Neural cell (in vitro differentiated cells): ENCODE measurements at regions not wholly inside any gene's neighbourhood (a gene's known extent, or its start where the extent isn't known, plus 50 kb on each side); places are given as distances from the start of the nearest gene placed in this dataset.

ENCODE experiments used
- H2AFZ ChIP-seq: fragments of 200-600, 300-800 bp; sonication (generic), shearing (Covaris generic); 2 replicates; pipeline ENCODE4 v1.6.0; 2014; ENCODE audit warnings: low read depth, mild to moderate bottlenecking, antibody characterized with exemption, low read length, moderate library complexity
- H3F3A ChIP-seq: fragments of 200-600 bp; shearing (Covaris generic); 2 replicates; pipeline ENCODE4 v1.6.1; 2016; ENCODE audit warnings: mild to moderate bottlenecking, moderate library complexity, mixed read lengths, antibody characterized with exemption, low read length; ENCODE audit not compliant: insufficient read depth, poor library complexity, severe bottlenecking
- H3K27ac ChIP-seq: fragments of 200-600, 300-800 bp; sonication (generic), shearing (Covaris generic); 2 replicates; pipeline ENCODE4 v1.5.1; 2014; ENCODE audit warnings: mild to moderate bottlenecking, low read length, moderate library complexity
- H3K27me3 ChIP-seq: fragments of 300-800, 200-600 bp; sonication (generic), shearing (Covaris generic); 2 replicates; pipeline ENCODE4 v1.6.0; 2014; ENCODE audit warnings: mild to moderate bottlenecking, low read depth, low read length, moderate library complexity; ENCODE audit not compliant: insufficient read depth
- H3K36me3 ChIP-seq: fragments of 300-800, 200-600 bp; sonication (generic), shearing (Covaris generic); 2 replicates; pipeline ENCODE4 v1.5.1; 2014; ENCODE audit warnings: mild to moderate bottlenecking, antibody characterized with exemption, low read length, moderate library complexity; ENCODE audit not compliant: insufficient read depth
- H3K4me2 ChIP-seq: fragments of 300-800, 200-600 bp; sonication (generic), shearing (Covaris generic); 2 replicates; pipeline ENCODE4 v1.6.0; 2014; ENCODE audit warnings: mild to moderate bottlenecking, low read length
- H3K4me3 ChIP-seq: fragments of 300-800, 200-600 bp; sonication (generic), shearing (Covaris generic); 2 replicates; pipeline ENCODE4 v1.5.1; 2014; ENCODE audit warnings: mild to moderate bottlenecking, low read length, moderate library complexity
- H3K79me2 ChIP-seq: fragments of 200-600 bp; shearing (Covaris generic); replicated peaks from 2 replicates; pipeline ENCODE4 v1.6.0; 2014; ENCODE audit warnings: mild to moderate bottlenecking, low read length, moderate library complexity; ENCODE audit not compliant: insufficient read depth
- H3K9ac ChIP-seq: fragments of 300-800, 200-600 bp; sonication (generic), shearing (Covaris generic); 2 replicates; pipeline ENCODE4 v1.6.1; 2016; ENCODE audit warnings: mild to moderate bottlenecking, low read length, mixed read lengths
- H3K9me2 ChIP-seq: fragments of 200-600 bp; shearing (Covaris generic); 2 replicates; pipeline ENCODE4 v1.6.1; 2016; ENCODE audit warnings: mild to moderate bottlenecking, low read length, mixed read lengths; ENCODE audit not compliant: insufficient read depth
- H3K9me3 ChIP-seq: fragments of 200-600, 300-800 bp; sonication (generic), shearing (Covaris generic); 2 replicates; pipeline ENCODE4 v1.6.1; 2016; ENCODE audit warnings: mild to moderate bottlenecking, mixed run types, low read length, moderate library complexity, mixed read lengths
- H4K20me1 ChIP-seq: fragments of 200-600 bp; shearing (Covaris generic); 2 replicates; pipeline ENCODE4 v1.6.1; 2016; ENCODE audit warnings: mild to moderate bottlenecking, mixed run types; ENCODE audit not compliant: insufficient read depth
- EP300 ChIP-seq: fragments of 450-650 bp; conservative IDR thresholded peaks from 2 replicates; pipeline ENCODE4 v1.6.1; 2014; ENCODE audit warnings: antibody characterized with exemption, mild to moderate bottlenecking, moderate library complexity; ENCODE audit not compliant: poor library complexity, severe bottlenecking
- EZH2 ChIP-seq: fragments of 200-600, 300-800 bp; shearing (Covaris generic), sonication (generic); IDR thresholded peaks from 2 replicates; pipeline ENCODE4 v1.6.1; 2014; ENCODE audit warnings: antibody characterized with exemption, low read length, borderline replicate concordance, mild to moderate bottlenecking; ENCODE audit not compliant: insufficient read depth, poor library complexity, severe bottlenecking
- MXI1 ChIP-seq: fragments of 450-650 bp; conservative IDR thresholded peaks from 2 replicates; pipeline ENCODE4 v1.6.1; 2014; ENCODE audit warnings: antibody characterized with exemption, mild to moderate bottlenecking; ENCODE audit not compliant: poor library complexity, severe bottlenecking
- POLR2AphosphoS5 ChIP-seq: IDR thresholded peaks from 2 replicates; pipeline ENCODE4 v1.6.1; 2012
- RAD21 ChIP-seq: fragments of 450-650 bp; conservative IDR thresholded peaks from 2 replicates; pipeline ENCODE4 v1.6.1; 2014; ENCODE audit warnings: antibody characterized with exemption, mild to moderate bottlenecking, moderate library complexity
- SMC3 ChIP-seq: fragments of 450-650 bp; conservative IDR thresholded peaks from 2 replicates; pipeline ENCODE4 v1.6.1; 2014; ENCODE audit warnings: antibody characterized with exemption, mild to moderate bottlenecking, moderate library complexity; ENCODE audit not compliant: poor library complexity
- TAF1 ChIP-seq: IDR thresholded peaks from 2 replicates; pipeline ENCODE4 v1.6.1; 2012; ENCODE audit warnings: low read depth
- TF ChIP-seq, protein P1 (sequence below): fragments of 450-650 bp; IDR thresholded peaks from 2 replicates; pipeline ENCODE4 v1.5.1; 2014; ENCODE audit warnings: antibody characterized with exemption, mild to moderate bottlenecking, moderate library complexity; ENCODE audit not compliant: poor library complexity, severe bottlenecking
- TF ChIP-seq, protein P2 (sequence below): IDR thresholded peaks from 2 replicates; pipeline ENCODE4 v1.6.1; 2012; ENCODE audit warnings: borderline replicate concordance

DNA sequence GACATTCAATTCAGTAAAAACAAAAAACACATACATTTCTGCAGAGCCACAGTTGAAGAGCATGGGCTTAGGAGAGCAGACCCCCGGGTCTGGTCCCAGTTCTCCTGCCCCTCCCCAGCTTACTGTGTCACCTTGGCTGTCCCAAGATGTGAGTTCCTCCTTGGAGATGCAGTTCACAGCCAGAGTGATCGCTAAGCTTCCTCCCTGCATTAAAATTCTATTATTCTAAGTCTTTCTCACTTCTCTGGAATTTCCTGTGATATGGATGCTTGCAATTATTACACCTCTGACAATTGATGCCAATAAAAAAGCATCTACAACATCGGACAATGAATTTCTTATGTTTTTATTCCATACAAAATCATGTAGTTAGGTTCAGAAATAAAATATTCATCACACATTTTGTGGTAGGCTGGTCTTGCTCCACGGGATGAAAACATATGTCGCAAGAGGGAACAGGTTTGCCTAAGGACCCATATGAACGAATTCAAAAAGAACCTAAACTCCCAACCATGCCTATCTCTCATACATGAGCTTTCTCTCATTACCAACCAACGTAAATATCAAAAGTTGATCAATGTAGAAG, 328.5 kb upstream of the RUNX1 start:
- Histone ChIP-seq H3F3A (no peaks in the 10 kb centered on the region), H3K9ac (no peak overlapping the region), H3K27ac (no peak overlapping the region), H4K20me1 (no peaks in the 10 kb centered on the region), H3K27me3 (no peaks in the 10 kb centered on the region), H3K4me2 (no peak overlapping the region), H3K36me3 (no peaks in the 10 kb centered on the region), H3K9me3 (no peaks in the 10 kb centered on the region), H3K79me2 (no peaks in the 10 kb centered on the region), H3K4me3 (no peak overlapping the region), H2AFZ (no peak overlapping the region), H3K9me2 (no peaks in the 10 kb centered on the region)
- TF ChIP-seq MXI1 (no peak), SMC3 (no peak), POLR2AphosphoS5 (no peak), RAD21 (no peak), EZH2 (no peak), TAF1 (no peak), EP300 (no peak)
- TF ChIP-seq, protein P1, sequence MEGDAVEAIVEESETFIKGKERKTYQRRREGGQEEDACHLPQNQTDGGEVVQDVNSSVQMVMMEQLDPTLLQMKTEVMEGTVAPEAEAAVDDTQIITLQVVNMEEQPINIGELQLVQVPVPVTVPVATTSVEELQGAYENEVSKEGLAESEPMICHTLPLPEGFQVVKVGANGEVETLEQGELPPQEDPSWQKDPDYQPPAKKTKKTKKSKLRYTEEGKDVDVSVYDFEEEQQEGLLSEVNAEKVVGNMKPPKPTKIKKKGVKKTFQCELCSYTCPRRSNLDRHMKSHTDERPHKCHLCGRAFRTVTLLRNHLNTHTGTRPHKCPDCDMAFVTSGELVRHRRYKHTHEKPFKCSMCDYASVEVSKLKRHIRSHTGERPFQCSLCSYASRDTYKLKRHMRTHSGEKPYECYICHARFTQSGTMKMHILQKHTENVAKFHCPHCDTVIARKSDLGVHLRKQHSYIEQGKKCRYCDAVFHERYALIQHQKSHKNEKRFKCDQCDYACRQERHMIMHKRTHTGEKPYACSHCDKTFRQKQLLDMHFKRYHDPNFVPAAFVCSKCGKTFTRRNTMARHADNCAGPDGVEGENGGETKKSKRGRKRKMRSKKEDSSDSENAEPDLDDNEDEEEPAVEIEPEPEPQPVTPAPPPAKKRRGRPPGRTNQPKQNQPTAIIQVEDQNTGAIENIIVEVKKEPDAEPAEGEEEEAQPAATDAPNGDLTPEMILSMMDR: no peak
- TF ChIP-seq, protein P2, sequence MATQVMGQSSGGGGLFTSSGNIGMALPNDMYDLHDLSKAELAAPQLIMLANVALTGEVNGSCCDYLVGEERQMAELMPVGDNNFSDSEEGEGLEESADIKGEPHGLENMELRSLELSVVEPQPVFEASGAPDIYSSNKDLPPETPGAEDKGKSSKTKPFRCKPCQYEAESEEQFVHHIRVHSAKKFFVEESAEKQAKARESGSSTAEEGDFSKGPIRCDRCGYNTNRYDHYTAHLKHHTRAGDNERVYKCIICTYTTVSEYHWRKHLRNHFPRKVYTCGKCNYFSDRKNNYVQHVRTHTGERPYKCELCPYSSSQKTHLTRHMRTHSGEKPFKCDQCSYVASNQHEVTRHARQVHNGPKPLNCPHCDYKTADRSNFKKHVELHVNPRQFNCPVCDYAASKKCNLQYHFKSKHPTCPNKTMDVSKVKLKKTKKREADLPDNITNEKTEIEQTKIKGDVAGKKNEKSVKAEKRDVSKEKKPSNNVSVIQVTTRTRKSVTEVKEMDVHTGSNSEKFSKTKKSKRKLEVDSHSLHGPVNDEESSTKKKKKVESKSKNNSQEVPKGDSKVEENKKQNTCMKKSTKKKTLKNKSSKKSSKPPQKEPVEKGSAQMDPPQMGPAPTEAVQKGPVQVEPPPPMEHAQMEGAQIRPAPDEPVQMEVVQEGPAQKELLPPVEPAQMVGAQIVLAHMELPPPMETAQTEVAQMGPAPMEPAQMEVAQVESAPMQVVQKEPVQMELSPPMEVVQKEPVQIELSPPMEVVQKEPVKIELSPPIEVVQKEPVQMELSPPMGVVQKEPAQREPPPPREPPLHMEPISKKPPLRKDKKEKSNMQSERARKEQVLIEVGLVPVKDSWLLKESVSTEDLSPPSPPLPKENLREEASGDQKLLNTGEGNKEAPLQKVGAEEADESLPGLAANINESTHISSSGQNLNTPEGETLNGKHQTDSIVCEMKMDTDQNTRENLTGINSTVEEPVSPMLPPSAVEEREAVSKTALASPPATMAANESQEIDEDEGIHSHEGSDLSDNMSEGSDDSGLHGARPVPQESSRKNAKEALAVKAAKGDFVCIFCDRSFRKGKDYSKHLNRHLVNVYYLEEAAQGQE: no peak

DNA sequence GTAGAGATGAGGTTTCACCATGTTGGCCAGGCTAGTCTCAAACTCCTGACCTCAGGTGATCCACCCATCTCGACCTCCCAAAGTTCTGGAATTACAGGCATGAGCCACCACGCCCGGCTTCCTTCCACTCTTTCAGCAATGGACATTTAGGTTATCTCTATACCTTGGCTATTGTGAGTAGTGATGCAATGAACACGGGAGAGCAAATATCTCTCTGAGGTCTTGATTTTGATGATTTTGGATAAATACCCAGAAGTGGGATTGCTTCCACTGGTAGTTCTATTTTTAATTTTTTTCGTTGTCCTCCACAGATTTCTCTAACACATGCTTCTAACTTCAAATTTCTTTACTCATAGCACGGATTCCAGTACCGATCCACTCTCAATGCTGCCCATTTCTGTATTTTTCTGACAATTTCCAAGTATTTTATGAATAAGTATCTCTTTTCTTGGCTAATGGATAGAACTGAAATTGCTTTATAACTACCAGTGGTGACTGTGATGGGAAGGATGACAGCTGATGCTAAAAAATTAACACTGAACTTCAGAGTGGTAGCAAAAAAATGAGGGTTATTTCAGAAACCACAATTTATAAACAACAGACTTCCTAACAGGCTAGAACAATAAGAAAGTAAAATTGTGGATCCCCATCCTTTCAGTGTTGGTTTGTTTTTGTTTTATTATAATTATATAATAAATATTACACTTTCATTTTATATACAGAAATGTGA, 327.5 kb upstream of the RUNX1 start:
- no peaks in the 10 kb centered on the region for H3K9me3 ChIP-seq
- no peak for TF ChIP-seq SMC3
- no peak for TF ChIP-seq TAF1
- no peak for TF ChIP-seq RAD21
- no peak for TF ChIP-seq POLR2AphosphoS5
- TF ChIP-seq EZH2: no peak
- TF ChIP-seq, protein P1: no peak
- no peak for TF ChIP-seq MXI1
- TF ChIP-seq EP300: no peak
- TF ChIP-seq, protein P2: no peak
- no peak overlapping the region for H3K4me3 ChIP-seq
- H3K27ac ChIP-seq: no peak overlapping the region
- no peak overlapping the region for H2AFZ ChIP-seq
- no peaks in the 10 kb centered on the region for H3K36me3 ChIP-seq
- H3K79me2 ChIP-seq: no peaks in the 10 kb centered on the region
- H3K27me3 ChIP-seq: no peaks in the 10 kb centered on the region
- no peak overlapping the region for H3K4me2 ChIP-seq
- no peaks in the 10 kb centered on the region for H4K20me1 ChIP-seq
- no peak overlapping the region for H3K9ac ChIP-seq
- H3K9me2 ChIP-seq: no peaks in the 10 kb centered on the region
- no peaks in the 10 kb centered on the region for H3F3A ChIP-seq
